GM19468 (cell line): ENCODE measurements at regions not wholly inside any gene's neighbourhood (a gene's known extent, or its start where the extent isn't known, plus 50 kb on each side); places are given as distances from the start of the nearest gene placed in this dataset.

Source experiments
- ATAC-seq: cut with Tn5 transposase; IDR thresholded peaks from one replicate; pipeline ENCODE4 v1.9.1; 2021; ENCODE audit warnings: mild to moderate bottlenecking, moderate library complexity, moderate number of reproducible peaks; ENCODE audit not compliant: unreplicated experiment; ENCODE audit errors: extremely low read depth

DNA sequence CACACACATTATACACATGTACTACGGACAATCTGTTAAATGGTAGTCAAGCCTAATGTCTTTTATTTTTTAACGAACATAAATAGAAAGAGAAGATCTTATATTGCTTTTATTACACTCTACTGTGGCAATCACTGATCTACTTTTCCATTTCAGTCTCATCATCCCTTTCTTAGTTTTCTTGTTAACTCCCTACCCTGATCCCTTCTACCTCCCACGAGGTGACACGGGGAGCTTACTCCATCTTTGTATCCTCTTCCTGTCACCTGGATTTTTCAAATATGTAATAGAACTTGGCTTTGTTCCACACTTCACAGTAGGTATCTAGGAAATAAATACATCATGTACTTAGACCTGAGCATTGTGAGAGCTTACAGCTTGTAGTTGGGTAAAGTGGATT, 211.0 kb downstream of the PIK3R1 start:
- no peak for ATAC-seq

DNA sequence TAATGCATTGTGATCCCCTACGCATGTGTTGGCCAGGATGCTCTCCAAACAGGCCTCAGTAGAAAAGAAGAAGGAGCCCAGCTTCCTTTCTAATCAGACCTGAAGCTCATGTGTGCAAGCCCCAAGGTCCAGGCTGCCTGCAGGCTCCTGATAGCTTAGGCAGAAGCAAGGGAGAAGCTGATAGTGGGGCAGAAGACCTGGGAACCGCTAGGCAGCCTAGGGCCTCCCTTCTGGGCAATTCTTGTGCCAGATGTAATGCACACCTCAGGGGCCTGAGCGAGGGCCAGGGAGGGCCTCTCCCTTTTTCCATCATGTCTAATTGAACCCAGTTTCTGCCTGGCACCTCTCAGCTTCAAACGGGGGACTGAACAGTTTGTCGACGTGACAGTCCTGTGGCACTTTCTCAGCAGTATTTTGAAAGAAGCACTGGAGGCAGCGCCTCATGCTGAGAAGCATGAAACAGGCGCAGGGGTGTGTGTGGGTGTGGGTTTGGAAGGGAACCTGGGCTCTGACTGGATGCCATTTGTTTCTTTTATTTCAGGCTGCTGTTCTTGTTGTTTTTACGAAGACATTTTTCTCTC, 212.8 kb downstream of the PIK3R1 start:
- no peak for ATAC-seq

DNA sequence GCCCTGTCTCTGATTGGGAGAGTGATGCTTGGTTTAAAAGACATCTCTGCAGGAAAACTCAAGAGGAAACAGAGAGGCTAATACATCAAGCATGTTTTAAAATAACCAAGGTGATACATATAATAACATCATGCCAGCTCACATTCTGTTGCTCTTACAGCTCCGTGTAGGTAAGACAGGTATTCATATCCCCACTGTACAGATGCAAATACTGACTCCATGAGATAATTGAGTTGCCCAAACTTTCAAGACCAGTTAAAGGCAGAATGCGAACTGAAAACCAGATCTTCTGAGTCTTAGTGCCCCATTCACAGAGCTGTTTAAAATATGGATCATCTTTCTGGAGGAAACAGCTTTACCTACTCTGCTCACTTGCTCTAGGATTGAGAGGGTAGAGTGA, 214.0 kb downstream of the PIK3R1 start:
- no peak for ATAC-seq

DNA sequence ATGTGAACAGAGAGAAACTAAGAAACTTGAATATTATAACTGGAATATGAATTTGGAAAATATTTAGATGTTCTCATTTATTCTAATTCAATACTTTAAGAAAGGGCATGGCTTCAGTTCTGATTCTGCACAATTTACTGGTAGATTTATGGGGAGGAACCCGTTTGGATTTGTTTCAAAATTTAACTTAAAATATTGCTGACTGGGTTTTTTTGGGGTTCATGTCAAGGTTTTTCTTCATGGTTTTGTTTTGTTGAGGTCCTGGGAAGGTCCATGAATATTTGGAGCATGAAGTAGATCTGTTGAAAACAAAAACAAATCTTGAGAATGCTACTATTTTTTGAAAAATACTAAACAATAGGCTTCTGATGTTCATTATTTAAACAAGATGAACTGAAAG, 214.7 kb downstream of the PIK3R1 start:
- ATAC-seq, result no peak

DNA sequence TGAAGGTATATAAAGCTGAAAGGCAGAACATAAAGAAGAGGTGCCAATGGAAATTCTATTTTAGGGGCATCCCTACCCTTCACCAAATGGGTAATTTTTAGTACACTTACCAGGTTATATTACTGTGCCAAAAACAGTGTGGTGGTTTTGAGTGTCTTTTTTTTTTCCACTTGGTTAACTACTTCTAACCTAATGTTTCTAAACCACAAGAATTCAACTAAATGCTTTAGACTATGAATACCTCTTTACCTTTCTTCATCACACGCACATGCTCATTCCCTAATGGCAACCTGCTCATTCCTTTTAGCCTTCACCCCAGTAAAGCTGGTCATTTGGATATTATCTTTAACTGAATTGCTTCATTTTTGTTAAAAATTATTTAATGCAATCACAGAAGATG, 215.6 kb downstream of the PIK3R1 start:
- ATAC-seq, result no peak

DNA sequence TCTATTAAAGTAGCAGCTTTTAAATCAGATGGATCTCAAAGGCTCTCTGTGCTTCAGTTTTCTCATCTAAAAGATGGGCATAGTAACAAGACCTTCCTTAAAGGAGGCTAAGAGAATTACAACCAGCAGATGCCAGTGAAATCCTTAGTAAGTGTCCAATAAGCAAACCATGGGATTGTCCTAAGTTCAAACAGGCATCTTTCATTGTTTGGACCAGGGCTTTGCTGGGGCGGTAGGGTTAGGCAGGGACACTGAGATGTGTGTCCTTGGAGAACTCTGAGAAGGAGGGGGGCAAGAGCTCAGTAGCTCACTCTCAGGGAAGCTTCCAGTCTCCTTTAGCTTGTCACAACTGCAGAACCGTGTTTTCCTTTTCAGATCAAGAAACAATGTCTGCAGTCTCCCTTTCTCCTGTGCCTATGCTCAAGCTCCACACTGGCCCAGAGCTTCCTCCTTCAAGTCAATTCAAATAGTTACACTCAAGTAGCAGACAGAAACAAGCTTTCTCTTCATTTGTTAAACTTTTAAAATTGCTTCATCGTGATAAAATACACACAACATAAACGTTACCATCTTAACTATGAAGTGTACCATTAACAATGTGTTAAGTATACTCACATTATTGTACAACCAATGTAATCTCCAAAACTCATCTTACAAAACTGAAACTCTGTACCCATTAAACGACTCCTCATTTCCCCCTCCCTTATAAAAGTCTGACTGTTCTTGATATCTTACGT, 216.2 kb downstream of the PIK3R1 start:
- no peak for ATAC-seq

DNA sequence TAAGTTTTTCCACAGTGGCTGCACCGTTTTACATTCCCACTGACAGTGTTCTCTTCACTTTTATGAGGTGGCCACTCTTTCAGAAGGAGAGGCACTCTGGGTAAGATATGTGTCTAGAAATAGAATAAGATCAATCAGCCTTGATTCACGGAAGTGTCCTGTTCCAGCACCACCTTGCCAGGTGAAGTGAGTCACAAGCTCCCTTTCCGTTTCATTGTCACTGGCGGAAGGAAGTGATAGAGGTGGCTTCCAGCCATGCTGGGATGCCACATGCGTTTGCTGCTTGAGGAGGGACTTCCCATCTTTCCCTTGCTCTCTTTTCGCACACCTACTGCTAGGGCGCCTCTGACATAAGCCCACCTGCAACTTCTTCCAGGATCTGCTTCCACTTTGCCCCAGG, 217.1 kb downstream of the PIK3R1 start:
- no peak for ATAC-seq

DNA sequence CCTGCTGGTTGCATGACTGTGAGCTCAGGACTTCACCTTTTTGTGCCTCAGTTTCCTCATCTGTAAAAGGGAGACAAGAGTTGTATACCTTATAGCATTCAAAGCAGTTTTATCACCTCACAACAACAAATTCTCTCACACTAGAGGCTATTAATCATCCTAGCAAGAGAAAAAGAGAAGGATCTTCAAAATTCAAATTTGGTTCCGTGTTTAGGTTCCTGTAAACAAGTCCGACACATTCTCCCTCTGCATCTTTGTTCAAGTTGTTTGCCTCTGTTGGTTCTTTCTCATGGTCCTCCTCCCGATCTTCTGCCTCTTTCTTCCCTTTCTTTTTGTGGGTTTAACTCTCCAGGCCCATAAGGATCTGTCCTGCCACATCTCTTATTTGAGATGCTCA, 218.0 kb downstream of the PIK3R1 start:
- ATAC-seq, result no peak

DNA sequence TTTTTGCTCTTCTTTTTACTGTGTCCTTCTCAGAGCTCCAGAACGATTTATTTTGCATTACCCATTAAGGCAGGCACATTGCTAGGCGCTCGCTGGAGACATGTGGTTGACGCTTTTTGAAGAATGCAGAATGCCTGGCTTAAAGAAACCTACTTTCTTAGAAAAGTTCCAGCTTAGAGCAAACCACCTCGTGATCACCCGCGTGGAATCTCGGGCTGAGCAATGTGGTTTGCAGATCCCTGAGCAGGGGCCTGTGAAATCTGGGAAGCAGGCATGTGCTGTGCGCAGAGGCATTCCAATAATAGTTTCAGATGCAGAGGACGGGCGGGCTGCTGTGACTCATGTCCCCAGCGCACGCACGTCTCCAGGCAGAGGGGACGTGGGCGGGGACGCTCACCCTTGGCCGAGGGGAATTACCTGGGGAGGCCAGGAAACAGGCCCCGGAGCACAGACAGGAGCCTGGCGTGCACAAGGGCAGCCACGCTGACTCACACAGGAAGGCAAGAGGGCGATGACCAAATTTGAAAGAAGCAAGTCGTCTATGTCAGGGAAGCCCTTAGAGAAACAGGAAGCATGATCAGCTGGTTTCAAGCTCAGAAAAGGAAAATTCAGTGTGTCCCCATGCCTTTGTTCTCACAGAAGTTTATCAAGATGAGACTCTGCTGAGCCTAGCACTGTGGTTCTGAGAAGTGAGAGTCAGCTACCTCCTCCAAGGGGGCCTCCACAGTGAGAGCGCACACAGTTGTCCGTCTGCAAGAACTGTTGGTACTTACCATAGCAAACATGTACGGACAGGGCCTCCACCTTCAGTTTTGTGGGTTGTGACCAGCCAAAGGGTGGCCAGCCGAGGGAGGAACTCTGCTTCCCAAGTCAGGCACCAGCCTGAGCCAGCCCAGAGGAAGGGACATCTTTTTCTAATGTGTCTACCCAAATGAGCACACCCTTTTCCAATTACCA, 218.6 kb downstream of the PIK3R1 start:
- ATAC-seq, result peak; percentile 97

DNA sequence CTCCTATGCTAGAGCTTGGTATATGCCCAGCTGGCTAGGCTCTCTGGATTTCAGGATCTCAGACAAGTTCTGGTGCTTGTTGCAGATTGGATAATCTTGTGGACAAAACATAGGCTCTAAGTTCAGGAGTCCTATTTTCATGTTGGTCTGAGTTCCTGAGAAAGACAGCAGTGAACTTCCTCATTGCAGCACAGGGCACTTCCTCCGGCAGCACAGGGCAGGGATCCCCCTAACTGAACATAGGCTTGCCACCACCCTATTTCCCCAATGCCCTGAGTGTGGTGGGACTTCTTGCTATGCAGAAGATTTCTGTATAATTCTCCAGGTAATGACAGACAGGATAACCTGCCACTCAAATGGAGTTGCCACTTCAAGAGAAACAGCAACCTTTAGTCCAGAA, 220.1 kb downstream of the PIK3R1 start:
- no peak for ATAC-seq

DNA sequence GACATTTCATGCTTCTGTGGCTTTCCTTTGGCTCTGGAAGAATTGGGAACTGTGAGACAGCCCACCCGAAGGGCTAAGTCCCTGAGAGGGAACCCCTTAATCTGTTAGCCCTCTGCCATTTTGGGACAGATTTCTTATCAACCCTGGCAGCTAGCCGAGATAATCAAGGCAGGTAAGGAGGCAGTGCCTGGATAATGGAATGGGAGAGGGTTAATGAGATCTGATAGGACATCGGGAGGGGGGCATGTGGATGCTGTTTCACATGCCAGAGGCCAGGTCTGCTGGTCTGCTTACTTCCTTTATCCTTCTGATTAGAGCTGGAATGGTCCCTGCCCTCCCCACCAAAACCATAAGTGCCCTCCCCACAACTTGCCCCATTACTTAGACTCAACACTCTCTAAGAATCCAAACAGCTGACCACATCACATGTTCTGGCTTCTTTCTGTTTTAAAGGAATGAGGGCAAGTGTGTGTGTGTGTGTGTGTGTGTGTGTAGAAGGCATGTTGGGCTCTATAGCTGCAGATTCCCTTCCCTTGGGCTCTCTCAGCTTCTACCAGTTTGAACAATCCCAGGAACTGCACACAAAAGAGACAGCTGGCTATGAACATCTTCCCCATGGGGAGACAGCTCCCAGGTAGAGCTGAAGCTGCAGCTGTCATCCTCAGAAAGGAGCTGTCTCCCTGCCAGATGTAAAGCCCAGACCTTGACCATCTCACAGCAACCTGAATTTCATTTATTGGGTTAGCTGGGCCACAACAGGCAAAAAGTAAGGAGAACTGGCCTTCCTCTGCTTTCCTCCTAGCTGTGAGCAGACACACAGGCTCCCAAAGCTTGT, 221.3 kb downstream of the PIK3R1 start:
- ATAC-seq, result no peak

DNA sequence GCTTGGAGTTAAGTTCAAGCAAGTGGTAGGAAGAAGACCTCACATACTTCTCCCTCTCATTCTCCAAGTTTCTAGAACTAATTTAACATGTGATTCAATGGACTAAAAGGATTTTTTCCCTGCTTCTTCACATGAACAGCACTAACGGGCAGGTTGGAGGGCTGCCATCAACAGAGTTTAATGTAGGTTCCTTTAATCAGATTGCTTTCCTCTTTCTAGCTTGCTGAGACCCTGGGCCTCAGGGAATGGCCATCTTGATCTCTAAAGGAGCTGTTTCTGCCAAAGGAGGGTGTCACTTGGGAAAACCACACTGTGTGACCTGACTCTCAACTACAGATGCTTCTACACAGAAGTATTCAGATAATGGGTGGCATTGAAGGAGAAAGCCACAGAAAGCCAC, 223.3 kb downstream of the PIK3R1 start:
- ATAC-seq, result no peak

DNA sequence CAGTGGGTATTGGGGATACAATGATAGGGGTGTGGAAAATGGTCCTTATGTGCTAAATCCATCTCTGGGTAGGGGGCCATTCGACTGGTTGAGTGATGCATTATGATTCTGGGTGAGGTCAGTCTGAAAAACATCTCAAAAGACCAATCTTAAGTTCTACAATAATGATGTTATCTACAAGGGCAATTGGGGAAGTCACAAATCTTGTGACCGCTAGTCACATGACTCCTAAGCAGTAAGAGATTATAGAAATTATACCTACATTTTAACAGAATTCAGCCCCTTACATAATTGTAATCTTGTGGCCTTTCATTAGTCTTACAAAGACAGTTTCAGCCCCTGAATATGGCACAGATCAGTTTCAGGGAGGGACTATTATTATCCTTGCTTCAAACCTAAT, 224.7 kb downstream of the PIK3R1 start:
- ATAC-seq, result no peak

DNA sequence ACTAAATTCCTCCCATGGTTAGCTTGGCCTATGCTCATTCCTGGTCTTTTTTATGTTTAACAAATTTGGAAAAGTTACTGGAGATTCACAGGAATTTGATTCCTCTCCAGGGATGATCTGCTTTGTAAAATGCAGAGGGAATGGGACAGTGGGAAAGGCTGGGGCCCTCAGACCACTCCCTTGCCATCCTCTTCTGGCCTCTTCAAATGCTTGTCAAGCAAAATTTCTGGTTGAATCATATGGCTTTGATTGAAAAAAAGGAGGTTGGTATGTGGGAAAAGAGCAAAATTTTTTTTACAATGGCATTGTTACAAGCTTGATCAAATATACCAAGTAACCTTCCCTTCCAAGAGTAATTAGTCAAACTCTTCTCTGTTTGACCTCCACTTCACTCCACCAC, 225.1 kb downstream of the PIK3R1 start:
- ATAC-seq, result no peak

DNA sequence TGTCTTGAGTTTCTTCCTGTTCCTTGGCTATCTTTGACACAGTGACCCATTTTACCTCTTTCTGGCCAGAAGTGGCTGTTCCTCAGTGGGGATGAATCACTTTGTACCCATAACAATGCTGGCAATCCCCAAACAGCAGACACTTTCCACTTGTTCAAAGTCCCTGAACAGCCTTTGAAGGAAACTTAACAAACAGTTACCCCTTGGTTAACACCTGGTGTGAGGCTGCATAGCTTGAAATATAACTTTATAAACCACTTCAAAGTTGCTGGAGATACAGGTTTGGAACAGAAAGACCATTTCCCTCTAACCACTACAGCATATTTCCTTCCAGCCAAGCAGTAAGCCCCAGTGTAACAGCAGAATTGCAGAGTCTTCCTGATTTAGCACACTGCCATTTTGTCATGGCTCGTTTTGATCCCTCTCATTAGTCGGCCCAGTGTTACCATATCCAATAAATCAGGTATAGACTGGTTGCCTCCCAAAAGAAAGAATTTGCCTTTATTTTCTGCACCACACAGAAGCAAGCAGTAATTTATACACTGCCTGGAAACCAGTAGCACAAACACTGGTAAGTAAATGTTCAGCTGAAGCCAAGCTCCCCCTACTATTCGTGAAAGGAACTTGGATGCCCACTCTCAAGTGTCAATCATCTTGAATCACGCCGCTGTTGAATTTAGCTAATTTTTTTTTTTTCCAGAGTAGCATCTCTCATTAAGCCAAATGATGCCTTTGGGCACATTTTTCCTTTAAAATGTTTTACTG, 225.9 kb downstream of the PIK3R1 start:
- no peak for ATAC-seq

DNA sequence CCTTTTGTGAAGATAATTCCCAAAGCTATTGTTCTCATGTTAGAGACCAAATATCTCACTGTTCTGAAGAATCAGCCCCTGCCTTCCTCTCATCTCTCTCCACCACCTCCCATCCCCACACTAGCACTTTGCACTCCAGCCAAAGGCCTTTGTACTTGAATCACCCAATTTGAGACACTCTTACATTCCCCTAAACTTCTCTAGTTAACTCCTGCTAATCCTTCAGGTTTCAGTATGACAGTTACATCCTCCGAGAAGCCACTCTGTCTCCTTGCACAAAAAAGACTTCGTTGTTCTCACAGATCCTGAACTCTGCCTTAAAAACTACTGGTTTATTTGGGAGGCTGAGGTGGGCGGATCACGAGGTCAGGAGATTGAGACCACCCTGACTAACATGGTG, 227.5 kb downstream of the PIK3R1 start:
- no peak for ATAC-seq

DNA sequence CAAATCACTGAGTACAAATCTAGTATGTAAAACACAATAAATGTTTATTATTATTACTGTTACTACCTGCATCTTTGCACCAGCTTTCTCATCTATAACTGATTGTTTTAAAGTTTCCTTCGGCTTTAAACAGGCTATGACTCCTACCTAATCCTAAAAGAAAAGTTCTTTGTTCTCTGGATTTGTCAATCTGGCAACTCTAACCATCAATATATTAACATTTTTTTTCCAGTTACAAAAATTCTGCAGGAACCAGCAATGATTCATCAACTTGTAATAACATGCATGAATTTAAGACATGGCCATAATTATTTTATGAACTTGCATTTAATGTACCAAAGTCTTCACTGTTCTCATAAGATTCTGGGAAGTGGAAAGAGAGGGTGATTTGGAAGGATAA, 228.5 kb downstream of the PIK3R1 start:
- ATAC-seq, result no peak

DNA sequence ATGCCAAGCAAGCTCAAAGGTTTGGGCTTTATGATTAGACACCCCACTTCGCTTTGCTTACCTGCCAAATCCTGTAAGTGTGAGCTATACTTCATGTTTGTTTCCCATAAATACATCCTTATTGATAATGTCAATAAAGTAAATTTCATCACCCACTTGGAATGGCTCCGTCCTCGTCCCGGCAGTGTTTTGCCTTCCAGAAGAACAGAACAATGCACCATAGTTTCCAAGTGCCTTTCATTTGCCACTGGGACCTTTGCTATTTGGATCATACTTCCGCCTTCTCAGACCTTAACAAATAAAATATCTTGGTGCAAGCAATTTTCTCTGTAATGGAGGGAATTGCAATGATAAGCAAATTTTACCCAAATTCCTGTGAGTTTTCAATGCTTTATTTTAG, 229.3 kb downstream of the PIK3R1 start:
- no peak for ATAC-seq

DNA sequence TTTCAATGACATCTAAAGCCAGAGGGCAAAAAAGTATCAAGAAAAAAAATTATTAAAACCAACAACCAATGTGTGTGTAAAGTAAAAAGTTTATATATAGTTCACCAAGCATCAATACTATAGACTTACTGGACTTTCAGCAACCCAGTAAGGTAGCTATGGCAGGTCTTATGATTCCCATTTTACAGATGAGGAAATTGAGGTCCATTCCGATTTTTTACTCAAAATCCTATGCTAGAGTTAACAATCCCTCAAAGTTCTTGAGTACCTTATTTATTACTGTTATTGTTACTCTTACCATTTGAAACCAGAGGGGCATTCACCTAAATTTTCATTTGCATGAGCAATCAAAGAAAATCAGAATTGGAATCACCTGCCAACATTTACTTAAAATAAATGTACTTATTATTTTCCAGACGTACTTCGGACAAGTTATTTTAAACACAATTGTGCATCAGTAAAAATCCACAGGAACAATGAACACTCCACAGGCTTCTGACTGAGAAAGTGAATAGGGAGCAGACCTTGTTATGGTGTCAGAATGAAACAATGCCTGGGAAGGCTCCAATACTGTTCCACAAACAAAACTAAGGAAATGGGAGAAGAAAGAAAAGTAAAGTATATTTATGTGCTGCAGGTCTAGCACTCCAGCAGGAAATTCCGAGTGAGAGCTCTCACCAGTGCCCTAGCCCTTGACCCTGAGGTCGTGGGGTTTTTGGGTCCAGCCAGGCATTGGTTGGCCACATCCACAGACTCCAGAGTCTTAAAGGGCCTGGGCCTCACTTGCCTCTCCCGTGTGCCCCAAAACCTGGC, 229.9 kb downstream of the PIK3R1 start:
- no peak for ATAC-seq
